Neuronal stem cell (in vitro differentiated cells): ENCODE measurements at regions not wholly inside any gene's neighbourhood (a gene's known extent, or its start where the extent isn't known, plus 50 kb on each side); places are given as distances from the start of the nearest gene placed in this dataset.

Source experiments
- DNase-seq: peaks from one replicate; pipeline ENCODE4 v3.0.0-alpha.2; 2013; ENCODE audit warnings: low spot score
- H2AFZ ChIP-seq: one replicate; pipeline ENCODE4 v1.6.1; 2013; ENCODE audit warnings: mild to moderate bottlenecking, low read length, inconsistent platforms
- H2AK5ac ChIP-seq: 2 replicates; pipeline ENCODE4 v1.6.1; 2013; ENCODE audit warnings: low read depth, mild to moderate bottlenecking, inconsistent platforms, low read length, moderate library complexity, mixed read lengths
- H2BK120ac ChIP-seq: 2 replicates; pipeline ENCODE4 v1.6.1; 2013; ENCODE audit warnings: low read depth, mild to moderate bottlenecking, inconsistent platforms, low read length, moderate library complexity, mixed read lengths
- H2BK12ac ChIP-seq: one replicate; pipeline ENCODE4 v1.6.1; 2013; ENCODE audit warnings: low read length, inconsistent platforms
- H2BK15ac ChIP-seq: 2 replicates; pipeline ENCODE4 v1.6.1; 2013; ENCODE audit warnings: mild to moderate bottlenecking, low read length, inconsistent platforms, mixed read lengths
- H2BK5ac ChIP-seq: one replicate; pipeline ENCODE4 v1.6.1; 2013; ENCODE audit warnings: inconsistent platforms, mild to moderate bottlenecking, low read length, moderate library complexity
- H3K14ac ChIP-seq: one replicate; pipeline ENCODE4 v1.6.1; 2013; ENCODE audit warnings: low read length, inconsistent platforms
- H3K18ac ChIP-seq: 2 replicates; pipeline ENCODE4 v1.6.1; 2013; ENCODE audit warnings: low read length, inconsistent platforms
- H3K23ac ChIP-seq: 2 replicates; pipeline ENCODE4 v1.6.1; 2013; ENCODE audit warnings: low read depth, mild to moderate bottlenecking, mixed read lengths, low read length, inconsistent platforms; ENCODE audit not compliant: poor library complexity
- H3K27ac ChIP-seq: replicated peaks from 3 replicates; pipeline ENCODE4 v1.5.1; 2013; ENCODE audit warnings: low read length, inconsistent platforms
- H3K27me3 ChIP-seq, 3 experiments: 2 replicates each; pipeline ENCODE4 v1.6.1; 2013; ENCODE audit warnings: low read length in 3 of 3, mild to moderate bottlenecking in 2 of 3, inconsistent platforms in 1 of 3, low read depth in 1 of 3, mixed read lengths in 1 of 3, moderate library complexity in 1 of 3; ENCODE audit not compliant: control insufficient read depth in 3 of 3, insufficient read depth in 3 of 3
- H3K36me3 ChIP-seq, 2 donors: replicated peaks in 1 of 2; 2 replicates each; pipeline ENCODE4 v1.6.1; 2013; ENCODE audit warnings: low read length in 2 of 2; ENCODE audit not compliant: control insufficient read depth in 2 of 2, insufficient read depth in 2 of 2
- H3K4ac ChIP-seq: 2 replicates; pipeline ENCODE4 v1.6.1; 2013; ENCODE audit warnings: inconsistent platforms, mild to moderate bottlenecking, low read length, moderate library complexity
- H3K4me1 ChIP-seq, 2 donors: 1 replicate in 1 of 2; 2 replicates in 1 of 2; pipeline ENCODE4 v1.6.1; 2013; ENCODE audit warnings: low read length in 2 of 2, low read depth in 1 of 2; ENCODE audit not compliant: control insufficient read depth in 2 of 2, insufficient read depth in 1 of 2
- H3K4me2 ChIP-seq: one replicate; pipeline ENCODE4 v1.6.1; 2013; ENCODE audit warnings: mild to moderate bottlenecking, low read length, inconsistent platforms; ENCODE audit not compliant: insufficient read depth, poor library complexity, severe bottlenecking
- H3K4me3 ChIP-seq, 2 donors: 2 replicates each; pipeline ENCODE4 v1.5.1; 2013; ENCODE audit warnings: low read length in 2 of 2, mild to moderate bottlenecking in 2 of 2, inconsistent platforms in 1 of 2, moderate library complexity in 1 of 2
- H3K79me1 ChIP-seq: one replicate; pipeline ENCODE4 v1.6.1; 2013; ENCODE audit warnings: low read depth, mild to moderate bottlenecking, inconsistent platforms, low read length, moderate library complexity
- H3K9ac ChIP-seq: one replicate; pipeline ENCODE4 v1.6.1; 2013; ENCODE audit warnings: mild to moderate bottlenecking, low read depth, low read length, inconsistent platforms; ENCODE audit not compliant: poor library complexity
- H3K9me3 ChIP-seq, 2 donors: replicated peaks in 1 of 2; 2 replicates each; pipeline versions ENCODE3 to v1.6.1; 2013; ENCODE audit warnings: low read length in 2 of 2, mild to moderate bottlenecking in 2 of 2, inconsistent platforms in 1 of 2, low read depth in 1 of 2, mixed read lengths in 1 of 2, moderate library complexity in 1 of 2; ENCODE audit not compliant: control insufficient read depth in 2 of 2, insufficient read depth in 1 of 2
- H4K8ac ChIP-seq: one replicate; pipeline ENCODE4 v1.6.1; 2013; ENCODE audit warnings: low read depth, mild to moderate bottlenecking, inconsistent platforms, low read length, moderate library complexity
- H4K91ac ChIP-seq: one replicate; pipeline ENCODE4 v1.6.1; 2013; ENCODE audit warnings: low read length, low read depth, mild to moderate bottlenecking, inconsistent platforms; ENCODE audit not compliant: poor library complexity
- WGBS, 2 donors: extraction: QIAGEN DNeasy Blood & Tissue Kit; methylation state at CpG; one replicate each; pipeline ENCODE4 v1.1.7; 2013; ENCODE audit warnings: missing lambda C conversion rate in 2 of 2, mixed read lengths in 1 of 2; ENCODE audit not compliant: insufficient read length in 2 of 2, insufficient replicate concordance in 1 of 2; ENCODE audit errors: extremely low coverage in 2 of 2; 5-methylcytosine and 5-hydroxymethylcytosine counted together

GRCh38 chrY:12343211-12343610 is 357.8 kb upstream of the USP9Y start:
- H3K9me3 ChIP-seq: peaks cover 0 to 2% of the 10 kb centered on the region in 2 donors
- H3K79me1 ChIP-seq: no peaks in the 10 kb centered on the region
- H2BK12ac ChIP-seq: no peak overlapping the region
- no peak overlapping the region for H3K18ac ChIP-seq
- WGBS, 2 donors: no CpG with 5 or more reads among the region's 4 CpGs
- H2BK5ac ChIP-seq: no peak overlapping the region
- no peak overlapping the region for H3K23ac ChIP-seq
- no peak overlapping the region for H2BK120ac ChIP-seq
- H3K4me3 ChIP-seq: no peak overlapping the region
- no peak overlapping the region for H3K27ac ChIP-seq
- H3K36me3 ChIP-seq: no peaks in the 10 kb centered on the region
- no peaks in the 10 kb centered on the region for H3K27me3 ChIP-seq
- DNase-seq: no peak
- no peaks in the 10 kb centered on the region for H3K4me1 ChIP-seq
- H2AK5ac ChIP-seq: no peak overlapping the region
- H3K4ac ChIP-seq: no peak overlapping the region
- no peak overlapping the region for H4K91ac ChIP-seq
- H3K14ac ChIP-seq: no peak overlapping the region
- H2BK15ac ChIP-seq: no peak overlapping the region
- no peak overlapping the region for H3K9ac ChIP-seq
- H2AFZ ChIP-seq: no peak overlapping the region
- H4K8ac ChIP-seq: no peak overlapping the region
- H3K4me2 ChIP-seq: no peak overlapping the region

GRCh38 chrY:12348181-12348580 is 352.9 kb upstream of the USP9Y start:
- H3K27me3 ChIP-seq: no peaks in the 10 kb centered on the region
- H3K9ac ChIP-seq: no peak overlapping the region
- no peak overlapping the region for H3K4ac ChIP-seq
- no peak overlapping the region for H4K91ac ChIP-seq
- no peak overlapping the region for H3K23ac ChIP-seq
- H3K18ac ChIP-seq: no peak overlapping the region
- H3K4me1 ChIP-seq: no peaks in the 10 kb centered on the region
- no peaks in the 10 kb centered on the region for H3K79me1 ChIP-seq
- H2BK120ac ChIP-seq: no peak overlapping the region
- no peak overlapping the region for H2AK5ac ChIP-seq
- H2BK12ac ChIP-seq: no peak overlapping the region
- no peaks in the 10 kb centered on the region for H3K36me3 ChIP-seq
- H2AFZ ChIP-seq: no peak overlapping the region
- peaks cover 0 to 2% of the 10 kb centered on the region in 2 donors for H3K9me3 ChIP-seq
- no peak overlapping the region for H2BK5ac ChIP-seq
- H3K27ac ChIP-seq: no peak overlapping the region
- H3K4me2 ChIP-seq: no peak overlapping the region
- no peak overlapping the region for H4K8ac ChIP-seq
- H3K14ac ChIP-seq: no peak overlapping the region
- no peak overlapping the region for H2BK15ac ChIP-seq
- no CpG with 5 or more reads among the region's 2 CpGs for WGBS, 2 donors
- no peak overlapping the region for H3K4me3 ChIP-seq
- DNase-seq: no peak

GRCh38 chrY:12357204-12357603 is 343.8 kb upstream of the USP9Y start:
- no peaks in the 10 kb centered on the region for H3K79me1 ChIP-seq
- H3K23ac ChIP-seq: no peak overlapping the region
- no peak overlapping the region for H2BK5ac ChIP-seq
- no peak overlapping the region for H2AFZ ChIP-seq
- no peak overlapping the region for H4K91ac ChIP-seq
- H3K36me3 ChIP-seq: no peaks in the 10 kb centered on the region
- no peak overlapping the region for H3K9ac ChIP-seq
- H2AK5ac ChIP-seq: no peak overlapping the region
- H3K4ac ChIP-seq: no peak overlapping the region
- no peak overlapping the region for H3K14ac ChIP-seq
- H3K4me3 ChIP-seq: no peak overlapping the region
- no peaks in the 10 kb centered on the region for H3K27me3 ChIP-seq
- WGBS, 2 donors: no CpG with 5 or more reads among the region's 3 CpGs
- no peak overlapping the region for H3K27ac ChIP-seq
- no peak for DNase-seq
- no peak overlapping the region for H3K4me2 ChIP-seq
- no peak overlapping the region for H4K8ac ChIP-seq
- H3K9me3 ChIP-seq: no peaks in the 10 kb centered on the region
- H2BK15ac ChIP-seq: no peak overlapping the region
- H2BK120ac ChIP-seq: no peak overlapping the region
- H2BK12ac ChIP-seq: no peak overlapping the region
- no peak overlapping the region for H3K18ac ChIP-seq
- no peaks in the 10 kb centered on the region for H3K4me1 ChIP-seq

GRCh38 chrY:12357655-12358054 is 343.4 kb upstream of the USP9Y start:
- no peak overlapping the region for H3K9ac ChIP-seq
- no peak overlapping the region for H3K4me3 ChIP-seq
- no peaks in the 10 kb centered on the region for H3K79me1 ChIP-seq
- WGBS, 2 donors: no CpG with 5 or more reads among the region's 6 CpGs
- no peak overlapping the region for H2BK120ac ChIP-seq
- no peak overlapping the region for H2AFZ ChIP-seq
- H2BK15ac ChIP-seq: no peak overlapping the region
- no peaks in the 10 kb centered on the region for H3K36me3 ChIP-seq
- H2BK12ac ChIP-seq: no peak overlapping the region
- no peak overlapping the region for H3K4me2 ChIP-seq
- DNase-seq: no peak
- no peak overlapping the region for H3K14ac ChIP-seq
- no peak overlapping the region for H4K8ac ChIP-seq
- no peak overlapping the region for H3K4ac ChIP-seq
- no peaks in the 10 kb centered on the region for H3K4me1 ChIP-seq
- no peak overlapping the region for H3K23ac ChIP-seq
- no peak overlapping the region for H3K27ac ChIP-seq
- no peaks in the 10 kb centered on the region for H3K9me3 ChIP-seq
- H4K91ac ChIP-seq: no peak overlapping the region
- H2AK5ac ChIP-seq: no peak overlapping the region
- H3K27me3 ChIP-seq: no peaks in the 10 kb centered on the region
- no peak overlapping the region for H3K18ac ChIP-seq
- no peak overlapping the region for H2BK5ac ChIP-seq
